ENCODE measurements at regions not wholly inside any gene's neighbourhood (a gene's known extent, or its start where the extent isn't known, plus 50 kb on each side); places are given as distances from the start of the nearest gene placed in this dataset.

GRCh38 chr7:96831446-96831845, 121.8 kb upstream of the SEM1 start:
- TF ChIP-seq, protein P1, sequence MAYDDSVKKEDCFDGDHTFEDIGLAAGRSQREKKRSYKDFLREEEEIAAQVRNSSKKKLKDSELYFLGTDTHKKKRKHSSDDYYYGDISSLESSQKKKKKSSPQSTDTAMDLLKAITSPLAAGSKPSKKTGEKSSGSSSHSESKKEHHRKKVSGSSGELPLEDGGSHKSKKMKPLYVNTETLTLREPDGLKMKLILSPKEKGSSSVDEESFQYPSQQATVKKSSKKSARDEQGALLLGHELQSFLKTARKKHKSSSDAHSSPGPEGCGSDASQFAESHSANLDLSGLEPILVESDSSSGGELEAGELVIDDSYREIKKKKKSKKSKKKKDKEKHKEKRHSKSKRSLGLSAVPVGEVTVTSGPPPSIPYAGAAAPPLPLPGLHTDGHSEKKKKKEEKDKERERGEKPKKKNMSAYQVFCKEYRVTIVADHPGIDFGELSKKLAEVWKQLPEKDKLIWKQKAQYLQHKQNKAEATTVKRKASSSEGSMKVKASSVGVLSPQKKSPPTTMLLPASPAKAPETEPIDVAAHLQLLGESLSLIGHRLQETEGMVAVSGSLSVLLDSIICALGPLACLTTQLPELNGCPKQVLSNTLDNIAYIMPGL (CRISPR knock-in tag; IDR thresholded peaks at IDR 0.05; ENCODE audit: borderline replicate concordance in 1 of 2, low read depth in 1 of 2): no peak
- TF ChIP-seq EP300 (IDR thresholded peaks at IDR 0.05; ENCODE audit: low read depth in 2 of 2, low read length in 2 of 2): no peak
- TF ChIP-seq EP300 (CRISPR knock-in tag; IDR thresholded peaks at IDR 0.05; ENCODE audit: borderline replicate concordance): no peak
- TF ChIP-seq, protein P2, sequence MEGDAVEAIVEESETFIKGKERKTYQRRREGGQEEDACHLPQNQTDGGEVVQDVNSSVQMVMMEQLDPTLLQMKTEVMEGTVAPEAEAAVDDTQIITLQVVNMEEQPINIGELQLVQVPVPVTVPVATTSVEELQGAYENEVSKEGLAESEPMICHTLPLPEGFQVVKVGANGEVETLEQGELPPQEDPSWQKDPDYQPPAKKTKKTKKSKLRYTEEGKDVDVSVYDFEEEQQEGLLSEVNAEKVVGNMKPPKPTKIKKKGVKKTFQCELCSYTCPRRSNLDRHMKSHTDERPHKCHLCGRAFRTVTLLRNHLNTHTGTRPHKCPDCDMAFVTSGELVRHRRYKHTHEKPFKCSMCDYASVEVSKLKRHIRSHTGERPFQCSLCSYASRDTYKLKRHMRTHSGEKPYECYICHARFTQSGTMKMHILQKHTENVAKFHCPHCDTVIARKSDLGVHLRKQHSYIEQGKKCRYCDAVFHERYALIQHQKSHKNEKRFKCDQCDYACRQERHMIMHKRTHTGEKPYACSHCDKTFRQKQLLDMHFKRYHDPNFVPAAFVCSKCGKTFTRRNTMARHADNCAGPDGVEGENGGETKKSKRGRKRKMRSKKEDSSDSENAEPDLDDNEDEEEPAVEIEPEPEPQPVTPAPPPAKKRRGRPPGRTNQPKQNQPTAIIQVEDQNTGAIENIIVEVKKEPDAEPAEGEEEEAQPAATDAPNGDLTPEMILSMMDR (CRISPR knock-in tag; IDR thresholded peaks at IDR 0.05): no peak
- no peak for TF ChIP-seq PAXIP1 (CRISPR knock-in tag; conservative IDR thresholded peaks at IDR 0.05)
- no peak for TF ChIP-seq KDM5B (CRISPR knock-in tag; IDR thresholded peaks at IDR 0.05; ENCODE audit: borderline replicate concordance)
- TF ChIP-seq ZFP36 (IDR thresholded peaks at IDR 0.05; ENCODE audit: borderline replicate concordance, low read depth, low read length, partially characterized antibody): no peak
- no peak for TF ChIP-seq CEBPB (IDR thresholded peaks at IDR 0.05; ENCODE audit: borderline replicate concordance, low read depth, low read length)
- TF ChIP-seq POLR2A (IDR thresholded peaks at IDR 0.05; ENCODE audit: insufficient read depth in 1 of 2, low read depth in 2 of 2, low read length in 2 of 2): no peak
- TF ChIP-seq, protein P3, sequence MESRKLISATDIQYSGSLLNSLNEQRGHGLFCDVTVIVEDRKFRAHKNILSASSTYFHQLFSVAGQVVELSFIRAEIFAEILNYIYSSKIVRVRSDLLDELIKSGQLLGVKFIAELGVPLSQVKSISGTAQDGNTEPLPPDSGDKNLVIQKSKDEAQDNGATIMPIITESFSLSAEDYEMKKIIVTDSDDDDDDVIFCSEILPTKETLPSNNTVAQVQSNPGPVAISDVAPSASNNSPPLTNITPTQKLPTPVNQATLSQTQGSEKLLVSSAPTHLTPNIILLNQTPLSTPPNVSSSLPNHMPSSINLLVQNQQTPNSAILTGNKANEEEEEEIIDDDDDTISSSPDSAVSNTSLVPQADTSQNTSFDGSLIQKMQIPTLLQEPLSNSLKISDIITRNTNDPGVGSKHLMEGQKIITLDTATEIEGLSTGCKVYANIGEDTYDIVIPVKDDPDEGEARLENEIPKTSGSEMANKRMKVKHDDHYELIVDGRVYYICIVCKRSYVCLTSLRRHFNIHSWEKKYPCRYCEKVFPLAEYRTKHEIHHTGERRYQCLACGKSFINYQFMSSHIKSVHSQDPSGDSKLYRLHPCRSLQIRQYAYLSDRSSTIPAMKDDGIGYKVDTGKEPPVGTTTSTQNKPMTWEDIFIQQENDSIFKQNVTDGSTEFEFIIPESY (CRISPR knock-in tag; IDR thresholded peaks at IDR 0.05): no peak
